ENCODE measurements at regions not wholly inside any gene's neighbourhood (a gene's known extent, or its start where the extent isn't known, plus 50 kb on each side); places are given as distances from the start of the nearest gene placed in this dataset.

- Histone ChIP-seq H3F3A (ENCODE audit: insufficient read depth, low read length) (no peaks in the 10 kb centered on the region), H3K4me1 (ENCODE audit: insufficient read depth, low read length, severe bottlenecking) (peaks cover 5% of the 10 kb centered on the region), H3K27me3 (ENCODE audit: insufficient read depth, low read length) (no peaks in the 10 kb centered on the region), H4K20me1 (ENCODE audit: insufficient read depth, low read length) (no peaks in the 10 kb centered on the region), H2AFZ (ENCODE audit: low read length) (no peak overlapping the region), H3K9me3 (ENCODE audit: low read length) (no peaks in the 10 kb centered on the region), H3K4me2 (ENCODE audit: low read length) (no peak overlapping the region), H3K9me2 (ENCODE audit: low read depth, low read length) (no peaks in the 10 kb centered on the region), H3K36me3 (ENCODE audit: insufficient read depth, low read length) (no peaks in the 10 kb centered on the region), H3K27ac (ENCODE audit: low read depth, low read length, poor library complexity, severe bottlenecking) (no peak overlapping the region), H3K79me2 (ENCODE audit: insufficient read depth, low read length) (no peaks in the 10 kb centered on the region), H3K4me3 (ENCODE audit: low read depth, low read length, poor library complexity, severe bottlenecking) (no peak overlapping the region), H3K9ac (ENCODE audit: low read length) (no peak overlapping the region)
- TF ChIP-seq EZH2 (IDR thresholded peaks at IDR 0.05; ENCODE audit: borderline replicate concordance, low read length) (no peak), CTCF (IDR thresholded peaks at IDR 0.05; ENCODE audit: low read length) (no peak)
These were observed 193.8 kb downstream of the BCOR start for GRCh38 chrX:39903937-39904336.

GRCh38 chrX:39904816-39905537, 192.8 kb downstream of the BCOR start:
- Histone ChIP-seq H2AFZ (ENCODE audit: low read length) (no peak overlapping the region), H3K27ac (ENCODE audit: low read depth, low read length, poor library complexity, severe bottlenecking) (no peak overlapping the region), H3F3A (ENCODE audit: insufficient read depth, low read length) (no peaks in the 10 kb centered on the region), H3K27me3 (ENCODE audit: insufficient read depth, low read length) (no peaks in the 10 kb centered on the region), H3K9me3 (ENCODE audit: low read length) (no peaks in the 10 kb centered on the region), H3K4me3 (ENCODE audit: low read depth, low read length, poor library complexity, severe bottlenecking) (no peak overlapping the region), H3K9me2 (ENCODE audit: low read depth, low read length) (no peaks in the 10 kb centered on the region), H4K20me1 (ENCODE audit: insufficient read depth, low read length) (no peaks in the 10 kb centered on the region), H3K36me3 (ENCODE audit: insufficient read depth, low read length) (no peaks in the 10 kb centered on the region), H3K9ac (ENCODE audit: low read length) (no peak overlapping the region), H3K79me2 (ENCODE audit: insufficient read depth, low read length) (no peaks in the 10 kb centered on the region), H3K4me2 (ENCODE audit: low read length) (no peak overlapping the region), H3K4me1 (ENCODE audit: insufficient read depth, low read length, severe bottlenecking) (peaks cover 5% of the 10 kb centered on the region)
- TF ChIP-seq CTCF (IDR thresholded peaks at IDR 0.05; ENCODE audit: low read length), result no peak
- TF ChIP-seq EZH2 (IDR thresholded peaks at IDR 0.05; ENCODE audit: borderline replicate concordance, low read length), result no peak

GRCh38 chrX:39905538-39905891, 192.2 kb downstream of the BCOR start:
- Histone ChIP-seq H3K36me3 (ENCODE audit: insufficient read depth, low read length) (no peaks in the 10 kb centered on the region), H3K4me3 (ENCODE audit: low read depth, low read length, poor library complexity, severe bottlenecking) (no peak overlapping the region), H4K20me1 (ENCODE audit: insufficient read depth, low read length) (no peaks in the 10 kb centered on the region), H3K27me3 (ENCODE audit: insufficient read depth, low read length) (no peaks in the 10 kb centered on the region), H3K79me2 (ENCODE audit: insufficient read depth, low read length) (no peaks in the 10 kb centered on the region), H3K9me2 (ENCODE audit: low read depth, low read length) (no peaks in the 10 kb centered on the region), H3K9me3 (ENCODE audit: low read length) (no peaks in the 10 kb centered on the region), H3K27ac (ENCODE audit: low read depth, low read length, poor library complexity, severe bottlenecking) (no peak overlapping the region), H3F3A (ENCODE audit: insufficient read depth, low read length) (no peaks in the 10 kb centered on the region), H3K9ac (ENCODE audit: low read length) (no peak overlapping the region), H2AFZ (ENCODE audit: low read length) (no peak overlapping the region), H3K4me2 (ENCODE audit: low read length) (no peak overlapping the region), H3K4me1 (ENCODE audit: insufficient read depth, low read length, severe bottlenecking) (peaks cover 5% of the 10 kb centered on the region)
- TF ChIP-seq CTCF (IDR thresholded peaks at IDR 0.05; ENCODE audit: low read length), result no peak
